Gastroesophageal sphincter (tissue), 3 donors: ENCODE measurements at regions not wholly inside any gene's neighbourhood (a gene's known extent, or its start where the extent isn't known, plus 50 kb on each side); places are given as distances from the start of the nearest gene placed in this dataset.

Source experiments
- CTCF ChIP-seq, 4 experiments: fragments of 200-600 bp in 2 of 4; fragments of 450-650 bp in 2 of 4; sonication (generic) in 1 of 4; IDR thresholded peaks; one replicate each; pipeline ENCODE4 v1.5.1; 2017 to 2019; ENCODE audit warnings: antibody characterized with exemption in 4 of 4, mild to moderate bottlenecking in 2 of 4, moderate library complexity in 2 of 4
- EP300 ChIP-seq: sonication (generic); formaldehyde crosslinking; IDR thresholded peaks from one replicate; pipeline ENCODE4 v1.6.1; 2017; ENCODE audit warnings: antibody characterized with exemption, mild to moderate bottlenecking
- POLR2A ChIP-seq, 2 donors: fragments of 450-650 bp; IDR thresholded peaks; one replicate each; pipeline ENCODE4 v1.6.1; 2017; ENCODE audit warnings: antibody characterized with exemption in 2 of 2, mild to moderate bottlenecking in 2 of 2, moderate library complexity in 1 of 2
- POLR2AphosphoS5 ChIP-seq: sonication (generic); formaldehyde crosslinking; IDR thresholded peaks from one replicate; pipeline ENCODE4 v1.6.1; 2017; ENCODE audit warnings: antibody characterized with exemption

GRCh38 chr17:72472106-72472505 lies 351.3 kb downstream of the SOX9 start:
- no peak for TF ChIP-seq POLR2A (IDR thresholded peaks at IDR 0.05)
- TF ChIP-seq CTCF (IDR thresholded peaks at IDR 0.05): no peak
- no peak for TF ChIP-seq EP300
- no peak for TF ChIP-seq POLR2AphosphoS5
